Psoas muscle (tissue), 7 donors: ENCODE measurements at regions not wholly inside any gene's neighbourhood (a gene's known extent, or its start where the extent isn't known, plus 50 kb on each side); places are given as distances from the start of the nearest gene placed in this dataset.

Experiments
- ATAC-seq, 4 donors: fragments of 200-7000 bp; cut with Tn5 transposase; one replicate each; pipeline ENCODE4 v1.9.1; 2020; ENCODE audit warnings: moderate library complexity in 3 of 4, mild to moderate bottlenecking in 2 of 4
- DNase-seq, 2 donors: peaks; one replicate each; pipeline ENCODE4 v3.0.0-alpha.2; 2020
- H3K27ac ChIP-seq: fragments of 200-600 bp; one replicate; pipeline ENCODE4 v1.8.0; 2022
- H3K27me3 ChIP-seq, 3 donors: fragments of 200-600 bp in 1 of 3; one replicate each; pipeline versions ENCODE4 v1.6.1 to v1.8.0; 2013 to 2022; ENCODE audit warnings: low read length in 2 of 3, mild to moderate bottlenecking in 2 of 3, moderate library complexity in 1 of 3; ENCODE audit not compliant: insufficient read depth in 3 of 3
- H3K36me3 ChIP-seq, 2 donors: fragments of 200-600 bp in 1 of 2; one replicate each; pipeline versions ENCODE4 v1.6.1 to v1.8.0; 2013 to 2022; ENCODE audit warnings: low read depth in 1 of 2, mild to moderate bottlenecking in 1 of 2, moderate library complexity in 1 of 2; ENCODE audit not compliant: insufficient read depth in 1 of 2
- H3K4me1 ChIP-seq: fragments of 200-600 bp; one replicate; pipeline ENCODE4 v1.8.0; 2022
- H3K4me3 ChIP-seq: fragments of 200-600 bp; one replicate; pipeline ENCODE4 v1.8.0; 2022; ENCODE audit warnings: mild to moderate bottlenecking
- H3K9me3 ChIP-seq: fragments of 200-600 bp; one replicate; pipeline ENCODE4 v1.8.0; 2022
- CTCF ChIP-seq: fragments of 200-600 bp; IDR thresholded peaks from one replicate; pipeline ENCODE4 v1.8.0; 2022; ENCODE audit warnings: antibody characterized with exemption
- WGBS, 3 donors: extraction: QIAGEN DNeasy Blood & Tissue Kit; methylation state at CpG; one replicate each; pipeline versions ENCODE4 v1.1.6 to v1.1.7; 2013; 5-methylcytosine and 5-hydroxymethylcytosine counted together
- intact Hi-C, 2 donors: fragments of 100-400 bp; cut with DNase I; formaldehyde crosslinking; loops; one replicate each; pipeline versions ENCODE4 v1.11.0 to v1.14.2; 2022
- donor health status: healthy with polysubstance abuse.
- donor health status: DM: no; HTN: no; CAD: no; lungs with moderate emphysema.
- donor health status: Bipolar disorder and iron deficiency.
- donor health status: healthy.
- donor health status: DM: yes; HTN: yes; CAD: no.
- donor health status: DM: no; HTN: no; CAD: no.
- donor health status: DM: yes; HTN: yes; CAD: no.

- ATAC-seq (no peak), DNase-seq (no peak)
- intact Hi-C loops: no loop called here
- Histone ChIP-seq H3K27me3 (no peaks in the 10 kb centered on the region), H3K9me3 (no peaks in the 10 kb centered on the region), H3K27ac (no peak overlapping the region), H3K36me3 (no peaks in the 10 kb centered on the region), H3K4me3 (no peak overlapping the region), H3K4me1 (no peaks in the 10 kb centered on the region)
- no peak for TF ChIP-seq CTCF
- 80 to 84% (median 84%) methylated on average over 3 of the region's 3 CpGs for WGBS, 3 donors
Measured at GRCh38 chr12:75583355-75583754, 71.9 kb upstream of the KRR1 start.

- Histone ChIP-seq H3K4me3 (no peak overlapping the region), H3K4me1 (no peaks in the 10 kb centered on the region), H3K27me3 (no peaks in the 10 kb centered on the region), H3K27ac (no peak overlapping the region), H3K9me3 (no peaks in the 10 kb centered on the region), H3K36me3 (no peaks in the 10 kb centered on the region)
- ATAC-seq: no peak
- DNase-seq: no peak
- 66 to 70% (median 68%) methylated on average over 3 of the region's 3 CpGs for WGBS, 3 donors
- TF ChIP-seq CTCF: no peak
- intact Hi-C loops: no loop called here
Measured at GRCh38 chr12:75581515-75581914, 70.1 kb upstream of the KRR1 start.

GRCh38 chr12:75579552-75579951 lies 68.1 kb upstream of the KRR1 start:
- no peak for TF ChIP-seq CTCF
- Histone ChIP-seq H3K4me1 (no peaks in the 10 kb centered on the region), H3K4me3 (no peak overlapping the region), H3K36me3 (no peaks in the 10 kb centered on the region), H3K9me3 (no peaks in the 10 kb centered on the region), H3K27ac (no peak overlapping the region), H3K27me3 (no peaks in the 10 kb centered on the region)
- no peak for ATAC-seq
- DNase-seq: no peak
- intact Hi-C loops: no loop called here
- 81 to 83% (median 83%) methylated on average over 3 of the region's 3 CpGs for WGBS, 3 donors

GRCh38 chr12:75578546-75578945 lies 67.1 kb upstream of the KRR1 start:
- H3K27ac ChIP-seq: no peak overlapping the region
- no peaks in the 10 kb centered on the region for H3K9me3 ChIP-seq
- ATAC-seq (no peak), DNase-seq (no peak)
- intact Hi-C loops: no loop called here
- TF ChIP-seq CTCF: no peak
- WGBS, 3 donors: 79 to 86% (median 86%) methylated on average over 2 of the region's 2 CpGs
- no peak overlapping the region for H3K4me3 ChIP-seq
- no peaks in the 10 kb centered on the region for H3K27me3 ChIP-seq
- no peaks in the 10 kb centered on the region for H3K4me1 ChIP-seq
- no peaks in the 10 kb centered on the region for H3K36me3 ChIP-seq

- H3K9me3 ChIP-seq: no peaks in the 10 kb centered on the region
- H3K27ac ChIP-seq: no peak overlapping the region
- H3K4me3 ChIP-seq: no peak overlapping the region
- ATAC-seq: no peak
- intact Hi-C loops: no loop called here
- H3K27me3 ChIP-seq: no peaks in the 10 kb centered on the region
- WGBS, 3 donors: 93 to 97% (median 97%) methylated on average over 5 of the region's 5 CpGs
- no peaks in the 10 kb centered on the region for H3K4me1 ChIP-seq
- TF ChIP-seq CTCF: no peak
- H3K36me3 ChIP-seq: no peaks in the 10 kb centered on the region
- no peak for DNase-seq
Measured at GRCh38 chr12:75577812-75578211, 66.4 kb upstream of the KRR1 start.
